HG03039 (cell line): ENCODE measurements at regions not wholly inside any gene's neighbourhood (a gene's known extent, or its start where the extent isn't known, plus 50 kb on each side); places are given as distances from the start of the nearest gene placed in this dataset.

Source experiments
- ATAC-seq: cut with Tn5 transposase; IDR thresholded peaks from one replicate; pipeline ENCODE4 v1.9.1; 2021; ENCODE audit warnings: mild to moderate bottlenecking, moderate library complexity; ENCODE audit not compliant: unreplicated experiment

DNA sequence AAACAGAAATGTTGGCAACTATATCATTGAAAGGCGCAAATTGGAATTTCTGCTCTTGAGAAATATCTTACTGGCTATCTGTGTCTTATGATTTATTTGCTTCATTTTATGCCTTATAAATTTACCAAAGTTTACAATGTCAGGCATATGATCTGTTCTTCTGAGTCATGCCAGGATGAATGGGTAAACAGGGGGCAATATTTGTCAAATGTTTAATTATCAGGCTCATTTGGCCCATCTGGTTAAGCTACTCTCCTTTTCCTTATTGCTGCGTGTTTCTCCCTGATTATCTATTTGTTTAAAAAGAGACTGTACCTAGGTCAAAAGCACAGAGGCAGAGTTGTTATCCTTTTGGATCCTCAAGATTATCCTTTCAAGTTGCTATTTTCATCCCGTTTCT, 903.8 kb upstream of the PCDH10 start:
- no peak for ATAC-seq

DNA sequence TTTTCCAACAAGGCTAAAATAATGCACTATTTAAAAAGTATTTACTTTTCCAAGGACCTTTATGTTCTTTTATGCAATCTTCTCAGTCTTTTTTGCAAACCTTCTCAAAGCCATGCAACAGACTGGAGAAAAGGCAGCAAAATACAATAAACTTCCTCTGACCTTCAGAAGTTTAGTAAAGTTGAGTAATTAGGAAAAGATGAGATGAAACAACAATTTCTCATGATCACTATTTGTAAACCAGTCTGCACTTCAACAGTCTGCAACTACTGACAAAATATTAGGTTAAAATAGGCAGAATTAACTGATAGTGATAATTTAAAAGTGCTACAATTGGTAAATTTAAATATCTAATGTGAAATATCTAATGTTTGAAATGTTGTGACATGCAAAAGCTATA, 884.9 kb upstream of the PCDH10 start:
- ATAC-seq = no peak

DNA sequence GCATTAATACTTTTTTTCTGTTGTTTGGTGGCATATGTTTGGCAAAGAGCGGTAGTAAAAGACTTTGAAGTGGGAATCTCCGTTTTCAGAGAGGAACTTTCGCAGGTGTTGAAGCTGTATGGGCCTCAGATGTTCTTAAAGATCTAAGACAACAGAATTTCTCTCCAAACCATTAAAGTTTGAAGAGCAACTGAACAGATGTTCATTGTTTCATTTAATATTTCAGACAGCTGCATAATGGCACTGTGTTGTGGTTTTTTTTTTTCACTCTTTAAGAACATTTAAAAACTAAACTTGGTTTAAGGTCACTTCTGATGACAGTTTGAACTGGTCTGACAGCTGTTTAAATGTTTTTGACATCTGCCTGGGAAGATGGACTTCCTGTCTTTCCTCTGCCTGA, 882.7 kb upstream of the PCDH10 start:
- no peak for ATAC-seq

DNA sequence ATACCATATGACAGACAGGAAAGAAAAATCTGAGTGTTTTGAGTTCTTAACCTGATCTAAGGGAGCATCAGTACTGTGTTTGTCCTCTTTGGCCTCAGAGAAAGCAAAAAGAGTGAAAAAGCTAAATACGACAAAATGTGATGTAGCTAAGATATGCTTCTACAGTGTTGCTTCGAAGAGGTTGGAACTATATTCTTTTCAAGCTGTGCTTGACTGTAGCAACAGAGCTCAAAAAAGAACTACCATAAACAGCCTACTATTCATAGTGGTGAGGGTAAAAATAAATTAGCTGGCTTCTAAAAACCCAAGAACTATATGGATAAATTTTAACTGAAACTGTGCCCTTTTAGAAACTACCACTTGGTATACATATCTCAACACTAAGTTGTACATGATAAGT, 881.8 kb upstream of the PCDH10 start:
- no peak for ATAC-seq

DNA sequence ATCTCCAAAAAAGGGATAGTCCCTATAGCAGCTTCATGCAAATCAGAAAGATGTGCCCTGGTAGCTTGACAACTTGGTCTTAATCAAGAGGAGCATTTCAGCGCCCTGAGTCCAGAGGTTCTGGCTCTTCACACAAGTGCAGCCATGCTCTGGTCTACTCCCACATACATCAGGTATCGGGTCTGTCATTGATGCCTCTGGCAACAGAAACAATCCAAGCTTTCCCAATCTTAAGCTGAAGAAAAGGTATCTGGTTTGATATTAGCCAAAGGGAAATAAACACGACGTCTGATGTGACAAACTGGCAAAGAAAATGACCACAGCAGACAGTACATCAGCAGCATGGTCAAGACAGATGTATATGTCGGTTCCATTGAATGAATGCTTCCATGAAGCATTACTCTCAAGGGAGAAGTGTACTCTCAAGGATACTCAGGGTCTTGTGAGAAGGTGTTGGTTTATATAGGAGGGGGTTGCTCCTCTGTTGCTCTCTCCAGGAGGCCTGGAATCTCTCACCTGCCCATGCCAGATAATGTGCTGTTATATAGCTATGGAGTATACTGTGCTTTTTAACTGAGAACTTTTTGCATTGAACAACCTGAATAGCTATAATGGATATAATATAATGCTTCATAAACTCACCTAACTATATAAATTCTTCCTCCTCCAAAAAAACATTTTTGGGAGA, 879.6 kb upstream of the PCDH10 start:
- ATAC-seq = no peak

DNA sequence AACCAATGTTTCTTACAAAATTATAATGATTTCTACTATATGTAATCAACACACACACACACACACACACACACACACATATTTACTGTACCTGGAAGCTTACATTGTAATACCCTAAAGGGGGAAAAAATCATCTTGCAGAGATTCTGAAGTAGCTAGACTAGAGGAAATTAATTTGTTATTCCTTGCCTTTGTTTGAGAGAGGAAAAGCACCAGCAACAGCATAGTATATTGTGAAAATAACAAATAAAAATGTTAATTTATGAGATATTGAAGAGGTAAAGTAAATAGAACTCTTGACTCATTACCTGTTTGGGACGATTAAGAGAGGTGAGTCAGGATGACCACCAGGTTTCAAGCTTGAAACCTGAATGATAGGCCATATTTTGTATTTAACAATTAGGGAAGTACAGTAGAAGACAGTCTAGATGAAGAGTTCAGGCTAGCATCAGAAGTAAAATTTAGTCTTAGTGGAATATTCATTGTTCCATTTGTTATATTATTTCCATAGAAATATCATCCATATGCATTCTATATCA, 873.4 kb upstream of the PCDH10 start:
- ATAC-seq = no peak

DNA sequence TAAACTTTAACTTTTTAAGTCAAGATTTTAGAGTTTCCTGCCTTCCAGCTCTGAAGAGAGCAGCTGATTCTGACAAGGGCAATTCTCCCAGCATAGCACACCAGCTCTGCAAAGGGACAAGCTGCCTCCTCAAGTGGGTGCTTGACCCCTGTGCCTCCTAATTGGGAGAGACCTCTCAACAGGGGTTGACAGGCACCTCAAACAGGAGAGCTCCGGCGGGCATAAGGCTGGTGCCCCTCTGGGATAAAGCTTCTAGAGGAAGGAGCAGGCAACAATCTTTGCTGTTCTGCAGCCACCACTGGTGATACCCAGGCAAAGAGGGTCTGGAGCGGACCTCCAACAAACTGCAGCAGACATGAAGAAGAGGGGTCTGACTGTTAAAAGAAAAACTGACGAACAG, 872.9 kb upstream of the PCDH10 start:
- ATAC-seq = no peak

DNA sequence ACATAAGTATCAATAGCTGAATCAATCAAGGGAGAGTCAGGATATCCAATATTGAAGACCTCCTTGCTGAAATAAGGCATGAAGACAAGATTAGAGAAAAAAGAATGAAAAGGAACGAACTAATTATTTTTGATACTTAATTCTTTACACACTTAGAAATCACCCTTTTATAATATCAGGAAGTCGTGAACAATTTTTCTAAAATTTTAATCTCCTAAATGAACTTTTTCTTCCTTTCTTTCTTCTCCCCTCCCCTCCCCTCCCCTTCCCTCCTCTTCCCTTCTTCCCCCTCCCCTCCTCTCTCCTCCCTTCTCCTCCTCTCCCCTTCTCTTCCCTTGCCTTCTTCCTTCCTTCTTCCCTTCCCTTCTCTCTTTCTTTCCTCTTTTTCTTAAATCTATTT, 872.1 kb upstream of the PCDH10 start:
- ATAC-seq = no peak

DNA sequence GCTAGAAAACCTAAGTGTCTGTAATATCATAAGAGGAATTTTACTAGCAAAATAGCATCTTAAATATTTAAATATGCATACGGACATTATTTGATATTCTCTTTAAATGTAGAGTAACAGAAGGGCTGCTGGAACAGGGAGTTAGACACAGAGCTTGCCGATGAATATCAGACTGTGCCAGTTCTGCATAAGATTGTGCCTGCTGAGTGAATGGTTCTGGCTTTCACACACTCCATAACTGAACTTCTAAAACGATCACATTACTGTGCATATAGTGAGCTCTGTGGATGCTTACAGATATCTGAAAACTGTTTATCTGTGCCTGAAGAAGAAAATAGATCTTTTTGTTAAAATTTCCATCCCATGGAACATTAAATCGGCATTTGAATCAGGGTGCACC, 867.4 kb upstream of the PCDH10 start:
- ATAC-seq = no peak

DNA sequence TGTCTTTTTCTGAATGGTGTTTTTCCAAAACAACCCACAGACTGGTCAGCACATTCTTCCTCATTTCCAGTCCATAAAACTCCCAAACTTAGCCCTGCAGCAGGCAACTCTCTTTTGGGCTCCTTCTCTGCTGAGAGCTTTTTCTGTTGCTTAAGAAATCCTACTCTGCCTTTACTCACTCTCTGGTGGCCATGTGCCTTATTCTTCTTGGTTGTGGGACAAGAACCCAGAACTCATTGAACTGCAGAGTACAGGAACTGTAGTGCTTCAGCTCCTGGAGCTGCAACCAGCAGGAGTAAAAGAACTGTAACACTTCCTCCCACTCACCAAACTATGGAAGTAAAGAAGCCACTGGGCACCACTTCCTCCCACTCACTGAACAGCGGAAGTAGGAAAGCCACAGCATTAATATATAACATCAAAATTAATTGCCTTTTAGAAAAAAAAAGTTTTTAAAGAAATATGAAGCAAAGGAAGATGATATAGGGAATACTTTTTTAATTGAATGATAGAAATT, 864.1 kb upstream of the PCDH10 start:
- no peak for ATAC-seq

DNA sequence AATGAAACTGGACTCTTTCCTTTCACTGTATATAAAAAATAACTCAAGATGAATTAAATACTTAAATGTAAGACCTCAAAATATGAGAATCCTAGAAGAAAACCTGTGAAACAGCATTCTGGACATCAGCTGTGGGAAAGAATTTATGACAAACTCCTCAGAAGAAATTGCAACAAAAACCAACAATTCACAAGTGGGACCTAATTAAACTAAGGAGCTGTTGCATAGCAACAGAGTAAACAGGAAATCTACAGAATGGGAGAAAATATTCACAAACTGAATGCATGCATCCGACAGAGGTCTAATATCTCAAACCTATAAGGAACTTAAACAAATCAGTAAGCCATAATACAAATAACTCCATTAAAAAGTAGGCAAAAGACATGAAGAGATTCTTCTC, 851.7 kb upstream of the PCDH10 start:
- ATAC-seq = no peak

DNA sequence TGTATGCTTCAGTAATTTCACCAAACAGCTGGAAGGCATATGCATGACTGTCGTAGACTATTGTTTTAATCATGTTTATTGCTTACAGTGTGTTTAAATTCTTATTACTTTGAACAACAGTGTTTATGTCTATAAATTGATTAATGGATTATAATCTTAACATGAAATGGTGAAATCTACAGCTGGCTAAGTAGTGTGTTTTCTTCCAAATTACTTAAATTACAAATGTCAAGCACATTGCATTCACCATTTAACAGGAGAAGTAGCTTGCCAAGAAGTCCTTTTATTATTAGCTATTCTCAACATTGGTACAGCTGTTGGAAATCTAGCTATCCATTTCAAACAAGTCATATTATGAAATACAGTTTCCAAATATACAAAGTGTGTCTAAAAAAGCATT, 849.3 kb upstream of the PCDH10 start:
- no peak for ATAC-seq

DNA sequence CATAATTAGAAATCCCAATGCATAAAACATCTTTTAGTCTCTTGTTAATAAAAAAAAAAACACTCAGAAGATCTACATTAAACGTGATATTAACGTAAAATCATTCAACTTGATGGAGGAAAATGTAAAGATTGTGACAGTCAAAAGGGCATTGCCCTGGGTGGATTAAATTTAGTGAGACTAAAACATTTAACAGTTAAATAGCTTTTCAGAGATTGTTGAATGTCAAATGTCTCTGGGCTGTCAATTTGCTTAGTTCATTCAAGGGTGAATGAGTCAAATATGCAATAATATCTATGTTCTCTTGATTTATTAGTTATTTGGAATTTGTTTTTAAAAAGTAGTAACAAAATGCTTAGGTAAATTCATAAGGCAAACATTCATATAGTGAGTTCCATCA, 836.6 kb upstream of the PCDH10 start:
- ATAC-seq = no peak

DNA sequence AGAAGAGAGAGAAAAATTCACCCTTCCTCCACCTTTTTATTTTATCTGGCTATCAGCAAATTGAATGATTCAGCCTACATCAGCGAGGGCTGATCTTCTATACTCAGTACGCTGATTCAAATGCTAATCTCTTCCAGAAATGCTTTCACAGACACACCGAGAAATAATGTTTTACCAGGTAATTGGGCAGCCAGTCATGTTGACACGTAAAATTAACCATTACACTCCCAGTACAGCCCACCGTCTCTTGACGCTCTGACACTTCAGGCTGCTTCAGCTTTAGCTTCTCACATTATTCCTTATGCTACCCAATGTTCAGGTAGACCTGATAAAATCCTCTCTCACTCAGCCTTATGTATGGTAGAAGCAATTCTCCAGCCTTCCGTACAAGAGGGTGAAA, 835.2 kb upstream of the PCDH10 start:
- no peak for ATAC-seq

DNA sequence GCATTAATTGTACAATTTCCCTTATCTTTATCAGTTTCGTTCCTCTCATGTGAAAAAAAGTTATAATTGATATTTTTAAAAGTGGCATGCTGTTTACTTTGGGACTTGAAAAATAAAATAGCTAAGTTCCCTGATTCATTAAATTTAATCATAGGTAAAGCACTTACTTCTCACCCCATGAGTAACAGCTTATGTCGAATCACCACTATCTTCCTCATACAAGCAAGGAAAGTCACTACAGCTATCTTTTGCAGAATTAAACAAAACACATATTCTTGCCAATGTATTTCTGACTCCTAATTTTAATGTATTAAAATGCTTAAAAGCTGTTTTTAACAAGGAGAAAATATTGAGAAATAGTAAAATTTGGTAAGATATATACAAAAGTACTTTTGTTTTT, 832.4 kb upstream of the PCDH10 start:
- no peak for ATAC-seq

DNA sequence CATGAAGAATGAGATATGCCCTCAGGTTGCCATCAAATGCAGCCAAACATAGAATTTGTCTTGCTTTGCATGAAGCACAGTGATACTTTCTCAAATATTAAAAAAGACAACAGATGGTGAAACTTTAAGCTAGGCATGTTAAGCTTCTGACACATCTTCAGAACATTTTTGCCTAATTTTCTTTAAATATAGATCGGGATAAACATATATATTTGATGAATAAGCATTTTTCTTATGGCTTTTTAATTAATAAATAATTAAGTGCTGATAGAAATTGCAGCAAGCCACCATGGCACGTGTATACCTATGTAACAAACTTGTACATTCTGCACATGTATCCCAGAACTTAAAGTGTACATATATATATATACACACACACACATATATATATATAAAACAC, 831.2 kb upstream of the PCDH10 start:
- ATAC-seq = no peak

DNA sequence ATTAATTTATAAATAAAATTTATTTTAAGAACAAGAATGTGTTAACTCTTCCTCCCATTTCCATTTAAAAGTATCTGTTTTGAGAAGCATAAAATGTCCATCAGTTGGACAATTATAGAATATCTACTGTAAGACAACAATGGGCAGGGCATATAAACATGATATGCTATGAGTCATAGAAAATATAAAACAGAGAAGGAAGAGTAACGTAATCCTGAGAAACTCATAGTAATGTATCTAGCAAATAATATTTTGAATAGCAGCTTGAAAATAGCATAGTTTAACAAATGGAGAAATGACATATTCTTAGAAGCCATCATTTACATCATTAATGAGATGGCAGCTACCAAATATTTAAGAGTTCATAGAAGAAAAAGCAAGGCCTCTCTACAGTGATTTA, 820.3 kb upstream of the PCDH10 start:
- no peak for ATAC-seq

DNA sequence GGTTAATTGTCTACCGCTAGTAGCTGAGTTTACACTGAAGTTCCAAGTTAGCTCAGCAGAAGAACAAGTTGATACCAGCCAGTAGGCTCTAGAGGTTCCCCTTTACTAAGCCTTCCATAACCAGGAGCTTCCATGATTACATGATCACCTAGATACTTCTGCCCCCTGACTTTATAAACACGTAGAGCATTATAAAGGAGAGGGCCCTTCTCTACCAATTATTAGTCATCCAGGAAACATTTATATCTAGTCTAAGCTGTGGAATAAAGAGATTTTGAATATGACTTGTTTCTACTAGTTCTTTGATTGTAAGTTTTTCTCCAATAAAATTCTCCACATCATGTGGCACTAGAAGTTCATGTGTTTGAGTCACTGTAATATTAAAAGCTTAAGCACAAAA, 818.1 kb upstream of the PCDH10 start:
- no peak for ATAC-seq

DNA sequence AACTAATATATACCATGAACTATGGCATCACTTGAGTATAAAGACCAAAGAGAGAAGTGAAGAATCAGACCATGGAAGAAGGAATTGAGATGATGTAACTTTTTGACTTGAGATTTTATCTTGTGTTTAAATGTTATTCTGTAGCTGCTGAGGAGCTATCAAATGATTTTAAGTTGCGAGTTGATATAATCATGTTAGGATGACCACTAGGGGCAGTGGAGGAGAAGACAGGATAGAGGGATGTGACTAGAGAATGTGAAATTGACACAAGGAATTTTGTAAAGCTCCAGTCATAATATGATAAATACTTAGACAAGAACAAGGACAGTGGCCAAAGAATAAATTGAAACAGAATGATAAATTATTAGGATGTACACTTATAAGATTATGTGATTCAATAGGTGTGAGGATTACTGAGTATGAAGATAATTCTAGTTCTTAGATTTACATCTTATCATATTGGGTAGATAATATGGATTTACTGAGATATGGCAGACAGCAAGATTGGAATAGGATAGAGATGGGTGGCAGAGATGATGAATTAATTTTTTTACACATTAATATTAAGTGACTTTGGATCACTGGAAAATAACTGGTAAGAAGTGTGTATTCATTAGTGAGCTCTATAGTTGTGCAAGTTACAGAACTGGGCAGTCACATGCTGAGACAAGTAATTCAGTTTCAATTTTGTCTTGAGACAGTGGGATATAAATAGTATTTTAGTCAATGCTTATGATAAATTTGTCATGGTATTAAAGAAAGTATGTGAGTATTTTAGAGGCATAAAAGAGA, 816.0 kb upstream of the PCDH10 start:
- ATAC-seq = no peak

DNA sequence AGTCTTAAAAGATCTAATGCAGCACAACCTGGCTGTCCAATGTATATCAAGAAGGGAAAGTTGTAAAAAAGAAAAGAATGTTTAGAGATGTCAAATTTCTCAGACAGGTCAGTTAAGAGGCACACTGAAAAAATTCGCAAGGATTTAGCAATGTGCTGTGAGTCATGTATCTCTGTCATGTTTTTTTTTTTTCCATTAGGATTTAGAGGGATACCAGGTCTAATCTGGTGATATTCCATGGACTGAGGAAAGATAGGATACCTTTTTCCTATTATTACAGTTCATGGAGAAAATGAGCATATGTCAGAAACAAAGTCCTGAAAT, 815.4 kb upstream of the PCDH10 start:
- no peak for ATAC-seq

DNA sequence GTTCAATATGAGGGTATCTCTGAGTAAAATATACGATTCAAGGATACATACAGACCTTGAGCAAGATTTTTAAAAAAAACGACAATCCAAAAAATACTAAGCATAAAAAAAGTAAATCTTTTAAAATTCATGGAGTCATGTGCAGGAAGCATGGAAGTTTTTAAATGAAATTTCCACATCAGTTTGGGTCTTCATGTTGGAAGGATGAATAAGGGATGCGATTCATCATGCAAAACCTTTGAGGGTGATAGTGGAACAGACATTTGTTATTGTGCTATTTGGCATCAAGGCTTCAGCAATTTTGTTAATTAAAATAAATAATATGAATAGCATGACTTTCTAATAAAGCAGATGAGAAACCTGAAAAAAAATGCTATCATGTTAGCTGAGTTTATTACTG, 815.0 kb upstream of the PCDH10 start:
- ATAC-seq = no peak
